ENCODE measurements at regions not wholly inside any gene's neighbourhood (a gene's known extent, or its start where the extent isn't known, plus 50 kb on each side); places are given as distances from the start of the nearest gene placed in this dataset.

GRCh38 chr2:167478196-167478595 lies 589.9 kb downstream of the XIRP2 start:
- no peak for TF ChIP-seq SNAI2 (CRISPR knock-in tag; IDR thresholded peaks at IDR 0.05)
- no peak for TF ChIP-seq RARB (CRISPR knock-in tag; IDR thresholded peaks at IDR 0.05)

Measured in SK-N-SH treated with all-trans-retinoic acid at 6 μM for 48 hours (cell line).